K562 (cell line): ENCODE measurements at regions not wholly inside any gene's neighbourhood (a gene's known extent, or its start where the extent isn't known, plus 50 kb on each side); places are given as distances from the start of the nearest gene placed in this dataset.

Experiments
- ATAC-seq: fragments of 200-7000 bp; cut with Tn5 transposase; 3 replicates; pipeline ENCODE4 v1.9.1; 2020; ENCODE audit warnings: moderate library complexity
- BruUV-seq: library from RNA; stranded (reverse); fragments of 400-500 nt; replicated peaks from 2 replicates; lab custom pipeline; 2021; lab: Mats Ljungman, UMichigan
- CTCF ChIA-PET: fragments of 300-600 bp; formaldehyde crosslinking; extraction: SDS; loops from one replicate; lab custom pipeline; 2021; ENCODE audit warnings: low intra/inter-chr PET ratio; lab: Yijun Ruan, JAX
- POLR2A ChIA-PET: fragments of 300-600, 350-650 bp; sonication (Branson Sonifier 250); formaldehyde crosslinking; extraction: SDS; loops from one replicate; lab custom pipeline; 2021; ENCODE audit warnings: antibody characterized with exemption, inconsistent platforms; lab: Yijun Ruan, JAX
- DNase-seq, 4 experiments: peaks; one replicate each; pipeline versions ENCODE4 v3.0.0 to v3.0.0-alpha.2; 2011 to 2018; ENCODE audit warnings: low spot score in 3 of 4, mixed read lengths in 3 of 4; ENCODE audit errors: extremely low read depth in 1 of 4
- FAIRE-seq: peaks from 2 replicates; lab custom pipeline; 2011; peaks lifted over from hg19 to GRCh38; lab: Jason Lieb, UNC
- H2AFZ ChIP-seq: 2 replicates; pipeline ENCODE4 v1.6.0; 2011; ENCODE audit warnings: low read depth, low read length, control low read depth, inconsistent platforms
- H3K27ac ChIP-seq: fragments of 200-600 bp; 3 replicates; pipeline ENCODE4 v1.8.0; 2011; ENCODE audit warnings: low read depth, mild to moderate bottlenecking, control low read depth, inconsistent platforms, low read length, moderate library complexity, mixed read lengths; ENCODE audit errors: extremely low read depth
- H3K27me3 ChIP-seq, 2 experiments: fragments of 300-600 bp in 1 of 2; 2 replicates in 1 of 2; 3 replicates in 1 of 2; pipeline versions ENCODE4 v1.6.0 to v1.8.0; 2011; ENCODE audit warnings: inconsistent platforms in 2 of 2, low read length in 2 of 2, mild to moderate bottlenecking in 1 of 2, mixed read lengths in 1 of 2, moderate library complexity in 1 of 2; ENCODE audit not compliant: control insufficient read depth in 2 of 2, insufficient read depth in 2 of 2
- H3K36me3 ChIP-seq: fragments of 300-600 bp; 3 replicates; pipeline ENCODE4 v1.8.0; 2011; ENCODE audit warnings: mild to moderate bottlenecking, low read length, inconsistent platforms; ENCODE audit not compliant: control insufficient read depth, insufficient read depth
- H3K4me1 ChIP-seq, 2 experiments: fragments of 200-600 bp in 1 of 2; replicated peaks in 1 of 2; 2 replicates in 1 of 2; 3 replicates in 1 of 2; pipeline versions ENCODE4 v1.5.1 to v1.8.0; 2011; ENCODE audit warnings: inconsistent platforms in 2 of 2, low read length in 2 of 2, mild to moderate bottlenecking in 1 of 2, mixed read lengths in 1 of 2, moderate library complexity in 1 of 2; ENCODE audit not compliant: control insufficient read depth in 2 of 2, insufficient read depth in 2 of 2
- H3K4me2 ChIP-seq: 2 replicates; pipeline ENCODE4 v1.6.1; 2011; ENCODE audit warnings: low read length, control low read depth, inconsistent platforms, mixed read lengths; ENCODE audit not compliant: insufficient read depth
- H3K4me3 ChIP-seq: fragments of 200-600 bp; sonication (generic), shearing (Covaris generic); 2 replicates; pipeline ENCODE4 v1.5.1; 2016; ENCODE audit warnings: control low read depth, inconsistent platforms
- H3K79me2 ChIP-seq: fragments of 200-600 bp; 3 replicates; pipeline ENCODE4 v1.8.0; 2011; ENCODE audit warnings: low read length, inconsistent platforms; ENCODE audit not compliant: control insufficient read depth, insufficient read depth
- H3K9ac ChIP-seq, 2 experiments: 2 replicates each; pipeline versions ENCODE4 v1.6.0 to v1.6.1; 2011; ENCODE audit warnings: low read depth in 2 of 2, low read length in 2 of 2, control low read depth in 1 of 2, inconsistent platforms in 1 of 2, mild to moderate bottlenecking in 1 of 2, mixed read lengths in 1 of 2; ENCODE audit not compliant: insufficient read depth in 1 of 2
- H3K9me1 ChIP-seq: one replicate; pipeline ENCODE4 v1.6.0; 2011; ENCODE audit warnings: inconsistent platforms, mild to moderate bottlenecking, low read length, moderate library complexity; ENCODE audit not compliant: control insufficient read depth, insufficient read depth
- H3K9me3 ChIP-seq: replicated peaks from 2 replicates; pipeline ENCODE4 v1.5.1; 2011; ENCODE audit warnings: low read depth, low read length, inconsistent platforms; ENCODE audit not compliant: control insufficient read depth, insufficient read depth
- H4K20me1 ChIP-seq: replicated peaks from 2 replicates; pipeline ENCODE4 v1.6.1; 2011; ENCODE audit warnings: low read length, inconsistent platforms, mixed read lengths; ENCODE audit not compliant: control insufficient read depth, insufficient read depth
- ATF7 ChIP-seq: fragments of 450-650 bp; IDR thresholded peaks from 2 replicates; pipeline ENCODE4 v1.7.1; 2014; ENCODE audit warnings: mild to moderate bottlenecking, moderate library complexity
- BMI1 ChIP-seq: fragments of 150-350 bp; IDR thresholded peaks from 2 replicates; pipeline ENCODE4 v1.6.1; 2014; ENCODE audit warnings: low read length
- DPF2 ChIP-seq: fragments of 450-650 bp; IDR thresholded peaks from 2 replicates; pipeline ENCODE4 v1.6.1; 2016
- PBX2 ChIP-seq, 2 experiments: IDR thresholded peaks in 1 of 2; conservative IDR thresholded peaks in 1 of 2; 2 replicates each; pipeline ENCODE4 v1.6.1; 2016; ENCODE audit warnings: low read depth in 2 of 2, mild to moderate bottlenecking in 1 of 2, missing compliant biosample characterization in 1 of 2, missing genetic modification characterization in 1 of 2, moderate library complexity in 1 of 2
- USF2 ChIP-seq: sonication (generic); formaldehyde crosslinking; IDR thresholded peaks from 2 replicates; pipeline ENCODE4 v1.5.0; 2020; ENCODE audit warnings: missing genetic modification reagents
- WGBS: fragments of 100-300 bp; shearing (Covaris generic); methylation state at CpG from one replicate; pipeline ENCODE4 v1.1.6; 2016; ENCODE audit warnings: low coverage, mixed read lengths; ENCODE audit not compliant: insufficient coverage; ENCODE audit errors: missing lambda C conversion rate; 5-methylcytosine and 5-hydroxymethylcytosine counted together
- in situ Hi-C: fragments of 300-500 bp; cut with MboI; formaldehyde crosslinking; loops from 4 replicates; pipeline ENCODE4 v1.15.0; 2018; ENCODE audit warnings: inconsistent platforms, mixed read lengths
- intact Hi-C: fragments of 100-400 bp; cut with micrococcal nuclease; formaldehyde crosslinking; loops from 2 replicates; pipeline ENCODE4 v1.14.2; 2022

GRCh38 chr4:159021597-159022385, 81.1 kb upstream of the RAPGEF2 start (continued):
- TF ChIP-seq PBX2 (CRISPR knock-in tag; IDR thresholded peaks at IDR 0.05; ENCODE audit: low read depth) (no peak), PBX2 (tag; conservative IDR thresholded peaks at IDR 0.05; ENCODE audit: low read depth) (no peak), BMI1 (no peak)
- TF ChIP-seq, all 486 proteins: peak for 0

GRCh38 chr4:159023741-159024140, 79.1 kb upstream of the RAPGEF2 start:
- TF ChIP-seq ATF7 (no peak), USF2 (CRISPR knock-in tag) (0 out of 2 replicates have a peak, but pooled peaks have one; percentile 3), DPF2 (no peak)
- WGBS = 55% methylated on average over 3 of the region's 3 CpGs
- Histone ChIP-seq H3K79me2 (no peaks in the 10 kb centered on the region), H3K36me3 (no peaks in the 10 kb centered on the region), H3K4me1 (no peaks in the 10 kb centered on the region; a peak in 1 of 5 replicates), H3K27me3 (no peaks in the 10 kb centered on the region), H3K9me3 (no peaks in the 10 kb centered on the region), H3K9me1 (no peaks in the 10 kb centered on the region), H3K4me3 (no peak overlapping the region), H3K9ac (no peak overlapping the region), H2AFZ (peak overlapping the region; percentile 76), H4K20me1 (no peaks in the 10 kb centered on the region), H3K27ac (no peak overlapping the region), H3K4me2 (no peak overlapping the region)
- intact Hi-C loops = loop anchor here (5.0 kb wide), 1 partner anchor 84 kb away; no protein-coding TSS in a partner anchor
- peak; percentile 56 for FAIRE-seq
- ChIA-PET POLR2A (interaction anchor here (1.5 kb wide), 1 partner anchor 9 kb away, joined by 4 read pairs; no protein-coding TSS in a partner anchor), CTCF (no interaction called here)
- ATAC-seq = peak; percentile 54
- no peak for DNase-seq
- BruUV-seq = no TSS peak
- in situ Hi-C loops = no loop called here
